Activated CD8-positive, alpha-beta T cell treated with anti-CD3 and anti-CD28 coated beads, Interleukin-2, amount 10 ng/mL, durations not matched to agents 7 days and 5 days (primary cell): ENCODE measurements at regions not wholly inside any gene's neighbourhood (a gene's known extent, or its start where the extent isn't known, plus 50 kb on each side); places are given as distances from the start of the nearest gene placed in this dataset.
"Not testable (repeated sequence)": the region's sequence is repeated elsewhere in the genome, so short reads cannot be mapped to it uniquely, and the experiment has no call there.

Experiments
- ATAC-seq: fragments of 150-1000 bp; cut with Tn5 transposase; one replicate; pipeline ENCODE4 v1.10.0; 2021; ENCODE audit warnings: moderate library complexity
- CTCF ChIA-PET: fragments of 350-600 bp; sonication (Branson Sonifier 250); formaldehyde crosslinking; loops from one replicate; lab custom pipeline; 2021; ENCODE audit warnings: antibody characterized with exemption; lab: Charles Lee
- POLR2A ChIA-PET: fragments of 350-600 bp; sonication (Branson Sonifier 250); formaldehyde crosslinking; loops from one replicate; lab custom pipeline; 2021; ENCODE audit warnings: antibody characterized with exemption; lab: Charles Lee
- DNase-seq: peaks from one replicate; pipeline ENCODE4 v3.0.0-alpha.2; 2020
- H3K27ac Mint-ChIP-seq: one replicate; pipeline ENCODE4 v1.8.0; 2021; ENCODE audit warnings: mild to moderate bottlenecking, mixed read lengths
- H3K27me3 Mint-ChIP-seq: one replicate; pipeline ENCODE4 v1.8.0; 2021; ENCODE audit warnings: low read depth, mixed read lengths
- H3K36me3 Mint-ChIP-seq: one replicate; pipeline ENCODE4 v1.8.0; 2021; ENCODE audit warnings: low read depth, mixed read lengths
- H3K4me1 Mint-ChIP-seq: one replicate; pipeline ENCODE4 v1.8.0; 2021; ENCODE audit warnings: low read depth, mixed read lengths
- H3K4me3 Mint-ChIP-seq: one replicate; pipeline ENCODE4 v1.8.0; 2021; ENCODE audit warnings: mild to moderate bottlenecking, mixed read lengths
- H3K9me3 Mint-ChIP-seq: one replicate; pipeline ENCODE4 v1.8.0; 2022; ENCODE audit warnings: mixed read lengths; ENCODE audit not compliant: insufficient read depth

DNA sequence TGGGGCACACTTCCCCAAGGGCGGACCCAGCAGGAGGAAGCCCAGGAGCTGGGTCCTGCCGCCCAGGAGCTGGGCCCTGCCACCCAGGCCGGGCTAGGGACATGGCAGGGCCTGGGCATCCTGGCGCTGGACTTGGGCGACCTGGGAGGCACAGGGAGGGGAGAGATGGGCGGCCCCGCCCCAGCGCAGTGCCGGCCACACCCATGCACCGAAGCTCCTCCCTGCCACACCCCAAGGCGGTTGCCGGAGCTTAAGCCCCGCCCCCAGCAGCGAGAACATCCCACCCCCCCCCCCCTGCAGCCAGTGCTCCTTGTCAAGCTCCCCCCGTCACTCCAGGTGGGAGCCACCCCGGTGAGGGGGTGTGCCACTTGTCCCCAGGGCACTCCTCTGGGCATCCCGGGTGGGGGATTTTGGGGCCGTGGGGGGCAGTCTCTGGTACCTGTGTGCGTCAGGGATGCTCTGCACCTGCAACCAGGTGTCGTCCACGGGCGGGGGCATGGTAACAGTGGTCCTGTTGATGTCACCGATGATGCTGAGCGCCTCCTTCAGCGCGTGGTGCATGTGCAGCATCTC lies 127.4 kb upstream of the ZSCAN2 start:
- H3K9me3 Mint-ChIP-seq, H3K27me3 Mint-ChIP-seq, DNase-seq, ATAC-seq, H3K27ac Mint-ChIP-seq, CTCF ChIA-PET, H3K4me1 Mint-ChIP-seq, POLR2A ChIA-PET, H3K36me3 Mint-ChIP-seq, H3K4me3 Mint-ChIP-seq: not testable (repeated sequence)

DNA sequence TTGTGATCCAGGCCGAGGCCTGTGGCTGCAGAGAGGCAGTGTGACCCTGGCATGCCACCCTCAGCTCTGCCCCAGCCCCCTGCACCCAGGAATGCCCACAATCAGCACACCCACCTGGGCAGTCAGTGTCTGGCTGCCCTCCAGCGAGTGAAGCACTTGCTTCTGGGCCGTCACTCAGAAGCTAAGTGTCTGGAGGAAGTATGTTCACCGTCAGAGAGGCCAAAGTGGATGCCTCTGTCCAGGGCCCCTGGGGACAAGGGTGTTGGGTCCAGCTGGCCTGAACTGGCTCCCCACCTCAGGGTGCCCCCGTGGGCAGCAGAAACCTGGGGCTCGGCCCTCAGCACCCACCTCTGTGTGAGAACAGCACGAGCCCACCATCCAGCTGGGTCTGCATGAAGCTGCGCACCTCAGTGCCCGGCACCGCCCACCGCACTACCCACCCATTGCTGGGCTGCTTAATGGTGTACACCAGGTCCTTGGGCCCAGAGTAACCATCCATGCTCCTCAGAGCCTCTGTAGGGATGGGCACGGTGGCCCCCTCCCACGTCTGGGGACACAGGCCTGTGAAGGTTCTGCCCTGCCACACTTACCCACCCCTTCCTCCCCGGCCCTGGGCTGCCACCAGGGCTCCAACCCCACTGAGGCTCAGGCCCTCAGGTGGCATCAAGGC lies 124.3 kb upstream of the ZSCAN2 start:
- H3K9me3 Mint-ChIP-seq, H3K27ac Mint-ChIP-seq, CTCF ChIA-PET, ATAC-seq, H3K36me3 Mint-ChIP-seq, H3K4me3 Mint-ChIP-seq, H3K4me1 Mint-ChIP-seq, H3K27me3 Mint-ChIP-seq, POLR2A ChIA-PET, DNase-seq: not testable (repeated sequence)

GRCh38 chr15:84477550-84477949 lies 123.3 kb upstream of the ZSCAN2 start:
- H3K4me3 Mint-ChIP-seq, H3K36me3 Mint-ChIP-seq, H3K27ac Mint-ChIP-seq, CTCF ChIA-PET, H3K4me1 Mint-ChIP-seq, H3K9me3 Mint-ChIP-seq, H3K27me3 Mint-ChIP-seq, DNase-seq, POLR2A ChIA-PET: not testable (repeated sequence)
- ATAC-seq: peak; percentile 95

GRCh38 chr15:84480174-84480681 lies 120.6 kb upstream of the ZSCAN2 start:
- CTCF ChIA-PET, H3K27me3 Mint-ChIP-seq, H3K9me3 Mint-ChIP-seq, POLR2A ChIA-PET, H3K27ac Mint-ChIP-seq, H3K4me1 Mint-ChIP-seq, H3K36me3 Mint-ChIP-seq, DNase-seq, H3K4me3 Mint-ChIP-seq: not testable (repeated sequence)
- ATAC-seq: peak; percentile 23

GRCh38 chr15:84483859-84484258 lies 117.0 kb upstream of the ZSCAN2 start:
- ATAC-seq, CTCF ChIA-PET, H3K4me3 Mint-ChIP-seq, POLR2A ChIA-PET, H3K27me3 Mint-ChIP-seq, H3K36me3 Mint-ChIP-seq, H3K4me1 Mint-ChIP-seq, DNase-seq, H3K9me3 Mint-ChIP-seq, H3K27ac Mint-ChIP-seq: not testable (repeated sequence)

GRCh38 chr15:84500165-84500889 lies 100.5 kb upstream of the ZSCAN2 start:
- H3K9me3 Mint-ChIP-seq, CTCF ChIA-PET, DNase-seq, H3K27me3 Mint-ChIP-seq, H3K27ac Mint-ChIP-seq, ATAC-seq, H3K4me3 Mint-ChIP-seq, H3K4me1 Mint-ChIP-seq, POLR2A ChIA-PET, H3K36me3 Mint-ChIP-seq: not testable (repeated sequence)

DNA sequence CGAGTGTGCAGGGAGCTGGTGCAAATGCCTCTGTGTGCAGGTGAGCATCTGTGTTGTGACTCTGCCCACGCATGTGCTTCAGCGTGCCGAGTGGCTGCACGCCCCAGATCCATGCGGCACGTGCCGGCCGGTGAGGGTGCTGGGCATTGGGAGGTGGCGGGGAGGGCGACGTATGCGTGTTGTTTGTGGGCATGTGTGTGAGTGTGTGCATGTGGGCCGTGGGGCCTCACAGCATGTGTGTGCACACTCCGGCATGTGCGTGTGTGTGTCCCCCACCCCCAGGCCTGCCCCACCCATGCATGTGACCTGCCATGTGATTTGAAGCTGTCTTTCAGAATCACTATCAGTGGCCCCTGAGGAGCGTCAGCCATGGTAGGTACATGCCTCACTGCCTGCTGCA lies 97.7 kb upstream of the ZSCAN2 start:
- POLR2A ChIA-PET, DNase-seq, H3K27ac Mint-ChIP-seq, ATAC-seq, H3K4me1 Mint-ChIP-seq, H3K9me3 Mint-ChIP-seq, CTCF ChIA-PET, H3K36me3 Mint-ChIP-seq, H3K27me3 Mint-ChIP-seq, H3K4me3 Mint-ChIP-seq: not testable (repeated sequence)

DNA sequence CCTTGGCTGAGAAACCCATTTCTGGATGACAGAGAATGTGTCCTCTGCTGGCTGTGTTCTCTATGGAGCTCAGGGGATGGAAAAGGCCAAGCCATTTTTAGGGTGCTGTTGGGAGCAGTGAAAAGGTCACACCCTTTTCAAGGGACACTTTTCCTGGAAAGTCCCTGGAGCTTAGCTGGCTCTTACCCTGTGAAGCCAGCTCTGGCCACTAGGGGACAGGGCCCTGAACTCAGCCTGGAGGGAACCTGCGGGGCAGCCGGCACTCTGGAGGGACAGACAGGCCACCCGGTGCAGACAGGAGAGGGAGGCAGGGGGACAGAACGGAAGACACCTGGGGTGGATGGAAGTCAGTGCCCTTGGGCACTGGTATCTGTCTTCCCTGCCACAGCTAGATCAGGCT lies 95.3 kb upstream of the ZSCAN2 start:
- H3K36me3 Mint-ChIP-seq, H3K4me1 Mint-ChIP-seq, CTCF ChIA-PET, ATAC-seq, H3K27me3 Mint-ChIP-seq, H3K4me3 Mint-ChIP-seq, POLR2A ChIA-PET, H3K9me3 Mint-ChIP-seq, H3K27ac Mint-ChIP-seq, DNase-seq: not testable (repeated sequence)

DNA sequence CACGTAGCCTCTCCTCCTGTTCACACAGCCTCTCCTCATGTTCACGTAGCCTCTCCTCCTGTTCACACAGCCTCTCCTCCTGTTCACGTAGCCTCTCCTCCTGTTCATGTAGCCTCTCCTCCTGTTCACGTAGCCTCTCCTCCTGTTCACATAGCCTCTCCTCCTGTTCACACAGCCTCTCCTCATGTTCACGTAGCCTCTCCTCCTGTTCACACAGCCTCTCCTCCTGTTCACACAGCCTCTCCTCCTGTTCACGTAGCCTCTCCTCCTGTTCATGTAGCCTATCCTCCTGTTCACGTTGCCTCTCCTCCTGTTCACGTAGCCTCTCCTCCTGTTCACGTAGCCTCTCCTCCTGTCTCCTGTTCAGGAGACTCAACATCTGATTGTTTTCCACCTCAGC lies 88.5 kb upstream of the ZSCAN2 start:
- H3K27ac Mint-ChIP-seq, ATAC-seq, H3K36me3 Mint-ChIP-seq, CTCF ChIA-PET, DNase-seq, POLR2A ChIA-PET, H3K27me3 Mint-ChIP-seq, H3K4me1 Mint-ChIP-seq, H3K9me3 Mint-ChIP-seq, H3K4me3 Mint-ChIP-seq: not testable (repeated sequence)

DNA sequence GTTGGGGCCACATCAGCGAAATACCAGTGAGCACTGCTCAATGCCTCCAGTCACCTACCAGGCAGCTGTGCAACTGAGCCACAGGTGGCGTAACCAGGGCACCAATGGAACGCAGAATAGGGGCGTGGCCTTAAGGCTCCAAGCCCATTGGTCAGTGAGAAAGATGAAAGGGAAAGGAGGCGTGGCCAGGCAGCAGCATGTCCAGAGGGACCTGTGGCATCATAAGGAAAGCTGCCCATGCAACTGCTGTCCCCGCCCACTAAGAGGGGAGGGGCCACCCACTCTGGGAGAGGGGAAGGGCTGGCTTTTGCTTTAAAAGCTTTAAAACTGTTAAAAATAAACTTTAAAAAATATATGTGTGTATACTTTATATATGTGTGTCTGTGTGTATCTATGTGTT lies 84.0 kb upstream of the ZSCAN2 start:
- CTCF ChIA-PET: interaction anchor here (0.5 kb wide), 1 partner anchor 22 kb away, joined by 3 read pairs; no protein-coding TSS in a partner anchor
- ATAC-seq, POLR2A ChIA-PET, H3K27me3 Mint-ChIP-seq, H3K36me3 Mint-ChIP-seq, DNase-seq, H3K4me3 Mint-ChIP-seq, H3K9me3 Mint-ChIP-seq, H3K27ac Mint-ChIP-seq, H3K4me1 Mint-ChIP-seq: not testable (repeated sequence)

- ATAC-seq (peak; percentile 76), DNase-seq (peak; percentile 25)
- POLR2A ChIA-PET, H3K4me1 Mint-ChIP-seq, H3K27me3 Mint-ChIP-seq, CTCF ChIA-PET, H3K9me3 Mint-ChIP-seq, H3K36me3 Mint-ChIP-seq, H3K4me3 Mint-ChIP-seq: not testable (repeated sequence)
- peak overlapping the region; percentile 72 for H3K27ac Mint-ChIP-seq
Observed at GRCh38 chr15:84525491-84526344, 75.1 kb upstream of the ZSCAN2 start.
